ENCODE measurements at regions not wholly inside any gene's neighbourhood (a gene's known extent, or its start where the extent isn't known, plus 50 kb on each side); places are given as distances from the start of the nearest gene placed in this dataset.

DNA sequence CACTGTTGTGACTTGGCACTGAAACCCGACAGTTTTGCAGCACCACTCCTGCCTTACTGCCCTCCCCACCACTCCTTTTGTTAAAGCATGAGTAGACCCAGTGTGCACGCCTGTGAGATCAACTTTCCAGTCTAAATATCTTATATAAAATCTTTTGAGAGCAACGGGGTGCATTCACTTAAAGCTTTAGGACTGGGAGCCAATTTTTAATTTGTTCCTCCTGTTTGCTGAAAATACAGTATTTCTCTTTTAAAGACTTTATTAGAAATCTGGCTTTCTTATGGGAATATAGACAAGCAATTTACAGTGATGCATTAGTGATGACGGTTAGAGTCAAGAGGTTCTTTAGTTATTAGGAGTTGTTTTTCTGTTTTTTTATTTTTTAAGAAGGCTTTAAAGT lies 397.5 kb downstream of the TMEM167A start:
- ChIA-PET CTCF (ENCODE audit: partially characterized antibody) (no interaction called here), POLR2A (ENCODE audit: partially characterized antibody) (no interaction called here)
- no peak overlapping the region for H2BK5ac ChIP-seq (ENCODE audit: low read depth, low read length)
- H3K4me3 ChIP-seq (ENCODE audit: extremely low read depth in 1 of 4, insufficient read depth in 2 of 4, low read depth in 3 of 4, low read length in 4 of 4) = no peak overlapping the region
- H3K9me3 ChIP-seq (ENCODE audit: insufficient read depth in 2 of 2, low read depth in 1 of 2, low read length in 1 of 2) = no peaks in the 10 kb centered on the region
- no peak overlapping the region for H3K56ac ChIP-seq (replicated peaks; ENCODE audit: insufficient read length, low read depth, low read length)
- no peaks in the 10 kb centered on the region for H3K79me2 ChIP-seq (ENCODE audit: control insufficient read depth in 1 of 2, insufficient read depth in 2 of 2, low read length in 2 of 2)
- no peaks in the 10 kb centered on the region for H3K36me3 ChIP-seq (ENCODE audit: control insufficient read depth in 2 of 4, insufficient read depth in 4 of 4, low read length in 3 of 4)
- H2AFZ ChIP-seq (ENCODE audit: low read length) = no peak overlapping the region
- H4K5ac ChIP-seq (ENCODE audit: insufficient read length, low read depth, low read length) = no peak overlapping the region
- no peaks in the 10 kb centered on the region for H3K79me1 ChIP-seq (ENCODE audit: low read depth, low read length)
- FAIRE-seq (no peak), DNase-seq (ENCODE audit: low read depth in 1 of 2, low spot score in 2 of 2) (no peak)
- TF ChIP-seq RBBP5 (IDR thresholded peaks at IDR 0.05; ENCODE audit: borderline replicate concordance, low read depth, low read length) = no peak
- no peak for TF ChIP-seq KDM1A (IDR thresholded peaks at IDR 0.05; ENCODE audit: borderline replicate concordance, low read length)
- no peak for TF ChIP-seq EP300 (IDR thresholded peaks at IDR 0.05; ENCODE audit: borderline replicate concordance in 1 of 2, low read depth in 2 of 2, low read length in 2 of 2)
- TF ChIP-seq POLR2AphosphoS5 (IDR thresholded peaks at IDR 0.05; ENCODE audit: low read depth, low read length) = no peak
- TF ChIP-seq BRCA1 (IDR thresholded peaks at IDR 0.05; ENCODE audit: low read depth, low read length) = no peak
- TF ChIP-seq SRF (IDR thresholded peaks at IDR 0.05; ENCODE audit: low read depth, low read length) = no peak
- TF ChIP-seq, protein P1, sequence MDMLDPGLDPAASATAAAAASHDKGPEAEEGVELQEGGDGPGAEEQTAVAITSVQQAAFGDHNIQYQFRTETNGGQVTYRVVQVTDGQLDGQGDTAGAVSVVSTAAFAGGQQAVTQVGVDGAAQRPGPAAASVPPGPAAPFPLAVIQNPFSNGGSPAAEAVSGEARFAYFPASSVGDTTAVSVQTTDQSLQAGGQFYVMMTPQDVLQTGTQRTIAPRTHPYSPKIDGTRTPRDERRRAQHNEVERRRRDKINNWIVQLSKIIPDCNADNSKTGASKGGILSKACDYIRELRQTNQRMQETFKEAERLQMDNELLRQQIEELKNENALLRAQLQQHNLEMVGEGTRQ (IDR thresholded peaks at IDR 0.05; ENCODE audit: low read length) = no peak
- TF ChIP-seq SIN3A (conservative IDR thresholded peaks at IDR 0.05 in 1 of 2, IDR thresholded peaks at IDR 0.05 in 1 of 2; ENCODE audit: low read depth in 1 of 2, low read length in 2 of 2) = no peak
- no peak for TF ChIP-seq ZNF274 (IDR thresholded peaks at IDR 0.05; ENCODE audit: borderline replicate concordance, extremely low read depth, low read length)
- no peak overlapping the region for H4K91ac ChIP-seq (replicated peaks; ENCODE audit: insufficient read length, low read length)
- no peak overlapping the region for H3K9ac ChIP-seq (replicated peaks in 1 of 4; ENCODE audit: extremely low read depth in 1 of 4, low read depth in 3 of 4, low read length in 3 of 4)
- H3K27ac ChIP-seq (ENCODE audit: low read depth, low read length) = no peak overlapping the region
- no peak overlapping the region for H3K18ac ChIP-seq (ENCODE audit: extremely low read depth, low read length)
- H3K23me2 ChIP-seq (ENCODE audit: low read depth, low read length) = no peaks in the 10 kb centered on the region
- H2BK20ac ChIP-seq (ENCODE audit: low read length) = no peak overlapping the region
- H2BK120ac ChIP-seq (replicated peaks; ENCODE audit: low read depth, low read length) = no peak overlapping the region
- no peak overlapping the region for H2BK12ac ChIP-seq (ENCODE audit: low read depth, low read length)
- no peak overlapping the region for H3K4ac ChIP-seq (replicated peaks; ENCODE audit: insufficient read length, low read depth, low read length)
- H3K4me2 ChIP-seq (ENCODE audit: insufficient read depth in 1 of 2, low read depth in 2 of 2, low read length in 2 of 2) = no peak overlapping the region
- no peak overlapping the region for H2BK15ac ChIP-seq (ENCODE audit: low read length)
- H3K27me3 ChIP-seq (replicated peaks in 1 of 4; ENCODE audit: control insufficient read depth in 3 of 4, extremely low read depth in 1 of 4, insufficient read depth in 3 of 4, low read length in 3 of 4) = no peaks in the 10 kb centered on the region
- 85% methylated on average over 4 of the region's 4 CpGs; no CpG with 5 or more reads in 1 of the 2 experiments for WGBS, 2 experiments (ENCODE audit: extremely low coverage in 1 of 2, insufficient coverage in 1 of 2, insufficient read length in 1 of 2, insufficient replicate concordance in 2 of 2, low coverage in 1 of 2, low lambda C conversion rate in 2 of 2, missing lambda C conversion rate in 1 of 2)
- H2AK5ac ChIP-seq (ENCODE audit: low read depth, low read length) = no peak overlapping the region
- no peaks in the 10 kb centered on the region for H4K20me1 ChIP-seq (replicated peaks in 1 of 2; ENCODE audit: control insufficient read depth in 1 of 2, insufficient read depth in 2 of 2, low read length in 2 of 2)
- no peak overlapping the region for H3K23ac ChIP-seq (ENCODE audit: insufficient read length)
- H3K14ac ChIP-seq (ENCODE audit: insufficient read length) = no peak overlapping the region
- H4K8ac ChIP-seq (ENCODE audit: extremely low read depth, insufficient read depth, low read length) = no peak overlapping the region
- no peaks in the 10 kb centered on the region for H3K4me1 ChIP-seq (replicated peaks in 1 of 4; ENCODE audit: control insufficient read depth in 3 of 4, insufficient read depth in 4 of 4, low read length in 3 of 4)

Measured in H1 (cell line).